GM23338 (cell line): ENCODE measurements at regions not wholly inside any gene's neighbourhood (a gene's known extent, or its start where the extent isn't known, plus 50 kb on each side); places are given as distances from the start of the nearest gene placed in this dataset.

ENCODE experiments used
- CTCF ChIP-seq, 2 experiments: fragments of 200-600 bp in 1 of 2; sonication (generic) in 1 of 2; conservative IDR thresholded peaks; 2 replicates each; pipeline versions ENCODE4 v1.5.1 to v1.6.1; 2016 to 2017; ENCODE audit warnings: antibody characterized with exemption in 2 of 2, low read depth in 2 of 2, mild to moderate bottlenecking in 2 of 2, moderate library complexity in 1 of 2
- JUNB ChIP-seq: IDR thresholded peaks from one replicate; pipeline ENCODE4 v1.6.1; 2016; ENCODE audit warnings: antibody characterized with exemption; ENCODE audit not compliant: unreplicated experiment
- NANOG ChIP-seq: IDR thresholded peaks from 2 replicates; pipeline ENCODE4 v1.6.1; 2016; ENCODE audit warnings: antibody characterized with exemption, borderline replicate concordance
- POLR2AphosphoS5 ChIP-seq: IDR thresholded peaks from 2 replicates; pipeline ENCODE4 v1.6.1; 2016; ENCODE audit warnings: antibody characterized with exemption, low read depth
- ZNF331 ChIP-seq: fragments of 250-450 bp; sonication (Bioruptor Pico); IDR thresholded peaks from 2 replicates; pipeline ENCODE4 v1.5.0; 2020; ENCODE audit warnings: low read depth, mild to moderate bottlenecking, moderate library complexity
- TF ChIP-seq, protein P1 (sequence below): fragments of 250-450 bp; sonication (Bioruptor Pico); IDR thresholded peaks from 2 replicates; pipeline ENCODE4 v1.5.0; 2020; ENCODE audit warnings: mild to moderate bottlenecking, moderate library complexity
- TF ChIP-seq, protein P2 (sequence below): IDR thresholded peaks from 2 replicates; pipeline ENCODE4 v1.6.1; 2016; ENCODE audit warnings: antibody characterized with exemption

- TF ChIP-seq, protein P1, sequence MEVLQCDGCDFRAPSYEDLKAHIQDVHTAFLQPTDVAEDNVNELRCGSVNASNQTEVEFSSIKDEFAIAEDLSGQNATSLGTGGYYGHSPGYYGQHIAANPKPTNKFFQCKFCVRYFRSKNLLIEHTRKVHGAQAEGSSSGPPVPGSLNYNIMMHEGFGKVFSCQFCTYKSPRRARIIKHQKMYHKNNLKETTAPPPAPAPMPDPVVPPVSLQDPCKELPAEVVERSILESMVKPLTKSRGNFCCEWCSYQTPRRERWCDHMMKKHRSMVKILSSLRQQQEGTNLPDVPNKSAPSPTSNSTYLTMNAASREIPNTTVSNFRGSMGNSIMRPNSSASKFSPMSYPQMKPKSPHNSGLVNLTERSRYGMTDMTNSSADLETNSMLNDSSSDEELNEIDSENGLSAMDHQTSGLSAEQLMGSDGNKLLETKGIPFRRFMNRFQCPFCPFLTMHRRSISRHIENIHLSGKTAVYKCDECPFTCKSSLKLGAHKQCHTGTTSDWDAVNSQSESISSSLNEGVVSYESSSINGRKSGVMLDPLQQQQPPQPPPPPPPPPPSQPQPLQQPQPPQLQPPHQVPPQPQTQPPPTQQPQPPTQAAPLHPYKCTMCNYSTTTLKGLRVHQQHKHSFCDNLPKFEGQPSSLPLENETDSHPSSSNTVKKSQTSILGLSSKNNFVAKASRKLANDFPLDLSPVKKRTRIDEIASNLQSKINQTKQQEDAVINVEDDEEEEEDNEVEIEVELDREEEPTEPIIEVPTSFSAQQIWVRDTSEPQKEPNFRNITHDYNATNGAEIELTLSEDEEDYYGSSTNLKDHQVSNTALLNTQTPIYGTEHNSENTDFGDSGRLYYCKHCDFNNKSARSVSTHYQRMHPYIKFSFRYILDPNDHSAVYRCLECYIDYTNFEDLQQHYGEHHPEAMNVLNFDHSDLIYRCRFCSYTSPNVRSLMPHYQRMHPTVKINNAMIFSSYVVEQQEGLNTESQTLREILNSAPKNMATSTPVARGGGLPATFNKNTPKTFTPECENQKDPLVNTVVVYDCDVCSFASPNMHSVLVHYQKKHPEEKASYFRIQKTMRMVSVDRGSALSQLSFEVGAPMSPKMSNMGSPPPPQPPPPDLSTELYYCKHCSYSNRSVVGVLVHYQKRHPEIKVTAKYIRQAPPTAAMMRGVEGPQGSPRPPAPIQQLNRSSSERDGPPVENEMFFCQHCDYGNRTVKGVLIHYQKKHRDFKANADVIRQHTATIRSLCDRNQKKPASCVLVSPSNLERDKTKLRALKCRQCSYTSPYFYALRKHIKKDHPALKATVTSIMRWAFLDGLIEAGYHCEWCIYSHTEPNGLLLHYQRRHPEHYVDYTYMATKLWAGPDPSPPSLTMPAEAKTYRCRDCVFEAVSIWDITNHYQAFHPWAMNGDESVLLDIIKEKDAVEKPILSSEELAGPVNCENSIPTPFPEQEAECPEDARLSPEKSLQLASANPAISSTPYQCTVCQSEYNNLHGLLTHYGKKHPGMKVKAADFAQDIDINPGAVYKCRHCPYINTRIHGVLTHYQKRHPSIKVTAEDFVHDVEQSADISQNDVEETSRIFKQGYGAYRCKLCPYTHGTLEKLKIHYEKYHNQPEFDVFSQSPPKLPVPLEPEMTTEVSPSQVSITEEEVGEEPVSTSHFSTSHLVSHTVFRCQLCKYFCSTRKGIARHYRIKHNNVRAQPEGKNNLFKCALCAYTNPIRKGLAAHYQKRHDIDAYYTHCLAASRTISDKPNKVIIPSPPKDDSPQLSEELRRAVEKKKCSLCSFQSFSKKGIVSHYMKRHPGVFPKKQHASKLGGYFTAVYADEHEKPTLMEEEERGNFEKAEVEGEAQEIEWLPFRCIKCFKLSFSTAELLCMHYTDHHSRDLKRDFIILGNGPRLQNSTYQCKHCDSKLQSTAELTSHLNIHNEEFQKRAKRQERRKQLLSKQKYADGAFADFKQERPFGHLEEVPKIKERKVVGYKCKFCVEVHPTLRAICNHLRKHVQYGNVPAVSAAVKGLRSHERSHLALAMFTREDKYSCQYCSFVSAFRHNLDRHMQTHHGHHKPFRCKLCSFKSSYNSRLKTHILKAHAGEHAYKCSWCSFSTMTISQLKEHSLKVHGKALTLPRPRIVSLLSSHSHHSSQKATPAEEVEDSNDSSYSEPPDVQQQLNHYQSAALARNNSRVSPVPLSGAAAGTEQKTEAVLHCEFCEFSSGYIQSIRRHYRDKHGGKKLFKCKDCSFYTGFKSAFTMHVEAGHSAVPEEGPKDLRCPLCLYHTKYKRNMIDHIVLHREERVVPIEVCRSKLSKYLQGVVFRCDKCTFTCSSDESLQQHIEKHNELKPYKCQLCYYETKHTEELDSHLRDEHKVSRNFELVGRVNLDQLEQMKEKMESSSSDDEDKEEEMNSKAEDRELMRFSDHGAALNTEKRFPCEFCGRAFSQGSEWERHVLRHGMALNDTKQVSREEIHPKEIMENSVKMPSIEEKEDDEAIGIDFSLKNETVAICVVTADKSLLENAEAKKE: no peak
- TF ChIP-seq, protein P2, sequence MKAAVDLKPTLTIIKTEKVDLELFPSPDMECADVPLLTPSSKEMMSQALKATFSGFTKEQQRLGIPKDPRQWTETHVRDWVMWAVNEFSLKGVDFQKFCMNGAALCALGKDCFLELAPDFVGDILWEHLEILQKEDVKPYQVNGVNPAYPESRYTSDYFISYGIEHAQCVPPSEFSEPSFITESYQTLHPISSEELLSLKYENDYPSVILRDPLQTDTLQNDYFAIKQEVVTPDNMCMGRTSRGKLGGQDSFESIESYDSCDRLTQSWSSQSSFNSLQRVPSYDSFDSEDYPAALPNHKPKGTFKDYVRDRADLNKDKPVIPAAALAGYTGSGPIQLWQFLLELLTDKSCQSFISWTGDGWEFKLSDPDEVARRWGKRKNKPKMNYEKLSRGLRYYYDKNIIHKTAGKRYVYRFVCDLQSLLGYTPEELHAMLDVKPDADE: no peak
- TF ChIP-seq NANOG (no peak), JUNB (no peak), ZNF331 (CRISPR knock-in tag) (no peak), CTCF (conservative IDR thresholded peaks at IDR 0.05; ENCODE audit: low read depth in 2 of 2) (no peak), POLR2AphosphoS5 (no peak)
Observed at GRCh38 chr3:4069796-4070195, 233.4 kb upstream of the SETMAR start (continued).
